Breast epithelium (tissue), 3 donors: ENCODE measurements at regions not wholly inside any gene's neighbourhood (a gene's known extent, or its start where the extent isn't known, plus 50 kb on each side); places are given as distances from the start of the nearest gene placed in this dataset.
"Not testable (repeated sequence)": the region's sequence is repeated elsewhere in the genome, so short reads cannot be mapped to it uniquely, and the experiment has no call there.

Experiments used
- CTCF ChIP-seq, 3 donors: fragments of 450-650 bp; IDR thresholded peaks; one replicate each; pipeline ENCODE4 v1.5.1; 2016 to 2017; ENCODE audit warnings: antibody characterized with exemption in 3 of 3, mild to moderate bottlenecking in 3 of 3, moderate library complexity in 3 of 3
- POLR2A ChIP-seq: fragments of 450-650 bp; IDR thresholded peaks from one replicate; pipeline ENCODE4 v1.6.1; 2016; ENCODE audit warnings: antibody characterized with exemption, mild to moderate bottlenecking, moderate library complexity
- POLR2AphosphoS5 ChIP-seq, 3 donors: sonication (generic); formaldehyde crosslinking; IDR thresholded peaks; one replicate each; pipeline ENCODE4 v1.6.1; 2017; ENCODE audit warnings: antibody characterized with exemption in 3 of 3

GRCh38 chr1:65649185-65649584 lies 143.5 kb upstream of the PDE4B start:
- TF ChIP-seq CTCF (IDR thresholded peaks at IDR 0.05); POLR2A; POLR2AphosphoS5 (IDR thresholded peaks at IDR 0.05): not testable (repeated sequence)
